ENCODE measurements at regions not wholly inside any gene's neighbourhood (a gene's known extent, or its start where the extent isn't known, plus 50 kb on each side); places are given as distances from the start of the nearest gene placed in this dataset.
"Not testable (repeated sequence)": the region's sequence is repeated elsewhere in the genome, so short reads cannot be mapped to it uniquely, and the experiment has no call there.

- DNase-seq (ENCODE audit: extremely low read depth in 1 of 11, low read depth in 9 of 11, low spot score in 4 of 11): no peak
Observed at GRCh38 chr16:55055262-55055661, 124.6 kb downstream of the IRX5 start.

GRCh38 chr16:55056585-55057401 lies 126.1 kb downstream of the IRX5 start:
- DNase-seq (ENCODE audit: extremely low read depth in 1 of 11, low read depth in 9 of 11, low spot score in 4 of 11): peak in 5 of 11 donors; percentile 13 to 44 (median 23)

GRCh38 chr16:55057866-55058265 lies 127.2 kb downstream of the IRX5 start:
- DNase-seq (ENCODE audit: extremely low read depth in 1 of 11, low read depth in 9 of 11, low spot score in 4 of 11): no peak

GRCh38 chr16:55058576-55058975 lies 127.9 kb downstream of the IRX5 start:
- DNase-seq (ENCODE audit: extremely low read depth in 1 of 11, low read depth in 9 of 11, low spot score in 4 of 11): no peak

- no peak for DNase-seq (ENCODE audit: extremely low read depth in 1 of 11, low read depth in 9 of 11, low spot score in 4 of 11)
Observed at GRCh38 chr16:55059146-55059545, 128.5 kb downstream of the IRX5 start.

- no peak for DNase-seq (ENCODE audit: extremely low read depth in 1 of 11, low read depth in 9 of 11, low spot score in 4 of 11)
Observed at GRCh38 chr16:55061126-55061525, 130.5 kb downstream of the IRX5 start.

GRCh38 chr16:55062442-55062841 lies 131.8 kb downstream of the IRX5 start:
- DNase-seq (ENCODE audit: extremely low read depth in 1 of 11, low read depth in 9 of 11, low spot score in 4 of 11): no peak

GRCh38 chr16:55072976-55073375 lies 142.3 kb downstream of the IRX5 start:
- DNase-seq (ENCODE audit: extremely low read depth in 1 of 11, low read depth in 9 of 11, low spot score in 4 of 11): no peak

- DNase-seq (ENCODE audit: extremely low read depth in 1 of 11, low read depth in 9 of 11, low spot score in 4 of 11): no peak
Observed at GRCh38 chr16:55073830-55074229, 143.2 kb downstream of the IRX5 start.

- not testable (repeated sequence) for DNase-seq (ENCODE audit: extremely low read depth in 1 of 11, low read depth in 9 of 11, low spot score in 4 of 11)
Observed at GRCh38 chr16:55075208-55075607, 144.5 kb downstream of the IRX5 start.

- no peak for DNase-seq (ENCODE audit: extremely low read depth in 1 of 11, low read depth in 9 of 11, low spot score in 4 of 11)
Observed at GRCh38 chr16:55076053-55076452, 145.4 kb downstream of the IRX5 start.

GRCh38 chr16:55077266-55077665 lies 146.6 kb downstream of the IRX5 start:
- no peak for DNase-seq (ENCODE audit: extremely low read depth in 1 of 11, low read depth in 9 of 11, low spot score in 4 of 11)

GRCh38 chr16:55078153-55078552 lies 147.5 kb downstream of the IRX5 start:
- DNase-seq (ENCODE audit: extremely low read depth in 1 of 11, low read depth in 9 of 11, low spot score in 4 of 11): no peak

- DNase-seq (ENCODE audit: extremely low read depth in 1 of 11, low read depth in 9 of 11, low spot score in 4 of 11): no peak
Observed at GRCh38 chr16:55078699-55079410, 148.2 kb downstream of the IRX5 start.

- DNase-seq (ENCODE audit: extremely low read depth in 1 of 11, low read depth in 9 of 11, low spot score in 4 of 11): no peak
Observed at GRCh38 chr16:55081622-55082590, 151.2 kb downstream of the IRX5 start.

GRCh38 chr16:55082591-55082976 lies 151.9 kb downstream of the IRX5 start:
- DNase-seq (ENCODE audit: extremely low read depth in 1 of 11, low read depth in 9 of 11, low spot score in 4 of 11): no peak

GRCh38 chr16:55083052-55083451 lies 152.4 kb downstream of the IRX5 start:
- no peak for DNase-seq (ENCODE audit: extremely low read depth in 1 of 11, low read depth in 9 of 11, low spot score in 4 of 11)

GRCh38 chr16:55088098-55088497 lies 157.4 kb downstream of the IRX5 start:
- no peak for DNase-seq (ENCODE audit: extremely low read depth in 1 of 11, low read depth in 9 of 11, low spot score in 4 of 11)

- no peak for DNase-seq (ENCODE audit: extremely low read depth in 1 of 11, low read depth in 9 of 11, low spot score in 4 of 11)
Observed at GRCh38 chr16:55089600-55089999, 158.9 kb downstream of the IRX5 start.
